ENCODE measurements at regions not wholly inside any gene's neighbourhood (a gene's known extent, or its start where the extent isn't known, plus 50 kb on each side); places are given as distances from the start of the nearest gene placed in this dataset.

DNA sequence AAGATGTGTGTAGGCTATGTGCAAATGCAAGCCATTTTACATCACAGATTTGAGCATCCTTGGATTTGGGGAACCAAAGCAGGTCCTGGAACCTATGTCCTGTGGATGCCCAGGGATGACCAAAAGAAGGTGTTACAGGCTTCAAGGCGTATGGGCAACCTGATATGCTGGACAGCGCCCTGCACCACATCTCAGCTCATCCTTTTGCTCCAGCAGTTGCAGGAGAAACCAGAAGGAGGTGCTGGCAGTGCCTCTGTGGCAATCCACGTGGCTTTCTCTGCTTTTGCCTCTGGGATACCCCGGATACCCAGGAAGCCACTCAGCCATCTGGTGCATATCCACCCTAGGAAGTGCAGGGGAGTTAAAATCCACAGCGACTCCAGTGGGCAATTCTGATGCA lies 110.3 kb upstream of the VSTM2B start:
- TF ChIP-seq, protein P1, sequence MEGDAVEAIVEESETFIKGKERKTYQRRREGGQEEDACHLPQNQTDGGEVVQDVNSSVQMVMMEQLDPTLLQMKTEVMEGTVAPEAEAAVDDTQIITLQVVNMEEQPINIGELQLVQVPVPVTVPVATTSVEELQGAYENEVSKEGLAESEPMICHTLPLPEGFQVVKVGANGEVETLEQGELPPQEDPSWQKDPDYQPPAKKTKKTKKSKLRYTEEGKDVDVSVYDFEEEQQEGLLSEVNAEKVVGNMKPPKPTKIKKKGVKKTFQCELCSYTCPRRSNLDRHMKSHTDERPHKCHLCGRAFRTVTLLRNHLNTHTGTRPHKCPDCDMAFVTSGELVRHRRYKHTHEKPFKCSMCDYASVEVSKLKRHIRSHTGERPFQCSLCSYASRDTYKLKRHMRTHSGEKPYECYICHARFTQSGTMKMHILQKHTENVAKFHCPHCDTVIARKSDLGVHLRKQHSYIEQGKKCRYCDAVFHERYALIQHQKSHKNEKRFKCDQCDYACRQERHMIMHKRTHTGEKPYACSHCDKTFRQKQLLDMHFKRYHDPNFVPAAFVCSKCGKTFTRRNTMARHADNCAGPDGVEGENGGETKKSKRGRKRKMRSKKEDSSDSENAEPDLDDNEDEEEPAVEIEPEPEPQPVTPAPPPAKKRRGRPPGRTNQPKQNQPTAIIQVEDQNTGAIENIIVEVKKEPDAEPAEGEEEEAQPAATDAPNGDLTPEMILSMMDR (conservative IDR thresholded peaks at IDR 0.05; ENCODE audit: low read depth, low read length): no peak
- H3K4me3 ChIP-seq (ENCODE audit: low read depth, low read length): no peak overlapping the region
- no peak for DNase-seq (ENCODE audit: low read depth)

DNA sequence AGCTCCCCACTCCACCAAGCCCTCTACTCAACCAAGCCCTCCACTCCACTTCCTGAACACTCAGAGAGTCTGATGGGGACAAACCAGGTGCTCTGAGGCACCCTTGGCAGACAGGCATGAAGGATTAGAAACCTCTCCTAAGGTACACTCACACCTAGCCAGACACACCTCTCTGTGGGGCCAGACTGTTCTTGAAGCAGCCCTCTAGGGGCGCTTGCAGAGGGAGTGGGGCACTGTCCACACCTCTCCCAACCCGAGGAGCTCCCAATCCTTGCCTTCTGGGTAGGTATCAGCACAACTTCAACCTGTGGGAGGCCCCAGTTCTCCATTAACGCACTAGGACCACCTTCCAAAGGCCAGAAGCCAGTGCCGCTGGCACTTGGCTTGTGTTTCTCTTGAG lies 108.7 kb upstream of the VSTM2B start:
- TF ChIP-seq, protein P1 (conservative IDR thresholded peaks at IDR 0.05; ENCODE audit: low read depth, low read length): no peak
- H3K4me3 ChIP-seq (ENCODE audit: low read depth, low read length): no peak overlapping the region
- DNase-seq (ENCODE audit: low read depth): no peak

DNA sequence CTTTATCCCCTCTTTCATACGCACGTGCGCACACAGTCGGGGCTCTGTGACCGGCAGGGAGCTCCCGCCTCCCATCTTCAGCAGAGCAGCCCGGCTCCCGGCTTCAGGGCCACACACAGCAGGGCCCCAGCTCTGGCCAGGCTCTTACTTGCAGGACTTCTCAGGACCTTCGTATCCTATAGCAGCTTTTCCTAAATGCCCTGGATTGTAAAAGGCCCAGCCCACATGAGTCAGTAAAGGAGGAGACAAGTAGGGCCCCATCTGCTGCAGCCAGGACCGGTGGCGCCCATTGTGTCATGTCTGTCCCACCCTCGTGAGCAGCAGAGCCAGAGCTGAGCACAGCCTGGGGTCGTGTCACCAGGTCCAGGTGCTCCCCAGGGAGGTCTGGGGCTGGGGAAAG lies 107.6 kb upstream of the VSTM2B start:
- no peak overlapping the region for H3K4me3 ChIP-seq (ENCODE audit: low read depth, low read length)
- TF ChIP-seq, protein P1 (conservative IDR thresholded peaks at IDR 0.05; ENCODE audit: low read depth, low read length): no peak
- DNase-seq (ENCODE audit: low read depth): no peak

DNA sequence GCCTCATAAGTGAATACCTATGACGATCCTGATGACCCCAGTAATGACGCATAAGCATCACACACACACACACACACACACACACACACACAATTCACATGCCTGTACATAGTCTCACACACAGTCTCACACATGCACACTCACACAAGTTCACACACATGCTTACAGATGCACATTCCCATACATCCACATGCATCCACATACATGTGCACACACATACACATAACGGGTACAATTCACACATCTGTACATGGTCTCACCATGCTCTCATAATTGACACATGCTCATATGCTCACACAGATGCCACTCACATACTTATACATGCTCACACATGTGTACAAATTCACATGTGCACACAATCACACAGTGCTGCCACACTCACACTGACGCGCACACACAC lies 105.7 kb upstream of the VSTM2B start:
- H3K4me3 ChIP-seq (ENCODE audit: low read depth, low read length): no peak overlapping the region
- no peak for DNase-seq (ENCODE audit: low read depth)
- TF ChIP-seq, protein P1 (conservative IDR thresholded peaks at IDR 0.05; ENCODE audit: low read depth, low read length): no peak

DNA sequence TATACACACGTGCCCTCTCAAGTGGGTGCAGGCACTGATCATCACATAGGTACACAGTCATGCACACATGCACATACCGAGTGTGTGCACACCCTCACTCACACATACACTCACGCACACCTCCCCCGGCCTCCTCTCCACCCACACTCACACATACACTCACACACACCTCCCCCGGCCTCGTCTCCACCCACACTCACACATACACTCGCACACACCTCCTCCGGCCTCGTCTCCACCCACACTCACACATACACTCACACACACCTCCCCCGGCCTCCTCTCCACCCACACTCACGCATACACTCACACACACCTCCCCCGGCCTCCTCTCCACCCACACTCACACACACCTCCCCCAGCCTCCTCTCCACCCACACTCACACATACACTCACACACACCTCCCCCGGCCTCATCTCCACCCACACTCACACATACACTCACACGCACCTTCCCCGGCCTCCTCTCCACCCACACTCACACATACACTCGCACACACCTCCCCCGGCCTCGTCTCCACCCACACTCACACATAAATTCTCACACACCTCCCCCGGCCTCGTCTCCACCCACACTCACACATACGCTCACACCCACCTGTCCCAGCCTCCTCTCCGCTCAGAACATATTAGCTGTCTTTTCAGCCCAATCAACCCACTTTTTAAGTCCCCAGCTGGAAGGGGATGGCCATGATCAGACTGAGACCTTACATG lies 105.2 kb upstream of the VSTM2B start:
- TF ChIP-seq, protein P1 (conservative IDR thresholded peaks at IDR 0.05; ENCODE audit: low read depth, low read length): no peak
- no peak for DNase-seq (ENCODE audit: low read depth)
- no peak overlapping the region for H3K4me3 ChIP-seq (ENCODE audit: low read depth, low read length)

DNA sequence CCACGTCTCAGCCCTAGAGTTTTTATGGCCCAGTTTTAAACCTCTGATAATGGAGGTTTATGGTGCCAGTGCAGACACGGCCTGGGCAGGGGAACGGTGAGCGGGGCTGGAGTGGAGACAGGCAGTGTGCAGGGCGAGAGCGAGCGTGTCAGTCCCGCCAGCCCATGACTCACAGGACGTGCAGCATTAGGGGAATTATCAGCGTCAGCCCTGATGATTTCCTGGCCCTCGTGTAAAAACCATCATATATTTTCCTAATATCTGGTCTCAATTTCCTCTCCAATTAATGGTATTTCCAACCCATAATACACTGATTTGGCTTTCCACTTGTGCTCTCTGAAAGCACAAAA lies 104.6 kb upstream of the VSTM2B start:
- TF ChIP-seq, protein P1 (conservative IDR thresholded peaks at IDR 0.05; ENCODE audit: low read depth, low read length): no peak
- no peak for DNase-seq (ENCODE audit: low read depth)

DNA sequence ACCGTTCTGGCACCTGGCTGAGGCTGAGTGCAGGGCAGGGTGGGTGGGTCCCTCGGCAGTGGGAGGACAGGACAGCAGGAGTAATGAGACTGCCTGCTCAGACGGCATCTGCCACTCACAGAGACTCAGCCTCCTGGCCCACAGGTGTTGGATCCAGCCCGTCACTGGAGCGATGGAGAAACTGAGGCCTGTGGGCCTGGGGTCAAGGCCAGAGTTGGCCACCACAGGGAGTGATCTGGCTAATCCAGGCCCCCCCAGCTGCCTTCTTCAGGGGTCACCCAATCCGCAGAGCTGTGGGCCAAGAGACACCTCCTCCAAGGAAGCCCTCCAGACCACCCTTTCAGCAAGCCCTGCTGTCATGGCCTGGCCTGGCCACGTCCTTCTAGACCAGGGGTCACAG lies 103.7 kb upstream of the VSTM2B start:
- TF ChIP-seq, protein P1 (conservative IDR thresholded peaks at IDR 0.05; ENCODE audit: low read depth, low read length): no peak
- no peak overlapping the region for H3K4me3 ChIP-seq (ENCODE audit: low read depth, low read length)
- DNase-seq (ENCODE audit: low read depth): no peak

More for the DNA sequence above, 104.6 kb upstream of the VSTM2B start:
- H3K4me3 ChIP-seq (ENCODE audit: low read depth, low read length): no peak overlapping the region
